Fibroblast of pulmonary artery (primary cell): ENCODE measurements at regions not wholly inside any gene's neighbourhood (a gene's known extent, or its start where the extent isn't known, plus 50 kb on each side); places are given as distances from the start of the nearest gene placed in this dataset.

Experiments
- DNase-seq: peaks from one replicate; pipeline ENCODE4 v3.0.0-alpha.2; 2010; ENCODE audit warnings: low read depth
- H3K4me3 ChIP-seq: replicated peaks from 2 replicates; pipeline ENCODE4 v1.5.1; 2011; ENCODE audit warnings: low read depth, mild to moderate bottlenecking, control low read depth, low read length, moderate library complexity
- TF ChIP-seq, protein P1 (sequence below): IDR thresholded peaks from 2 replicates; pipeline ENCODE4 v1.5.1; 2011; ENCODE audit warnings: mild to moderate bottlenecking, control low read depth, low read length, inconsistent platforms; ENCODE audit errors: missing control alignments

- no peak for DNase-seq
- TF ChIP-seq, protein P1, sequence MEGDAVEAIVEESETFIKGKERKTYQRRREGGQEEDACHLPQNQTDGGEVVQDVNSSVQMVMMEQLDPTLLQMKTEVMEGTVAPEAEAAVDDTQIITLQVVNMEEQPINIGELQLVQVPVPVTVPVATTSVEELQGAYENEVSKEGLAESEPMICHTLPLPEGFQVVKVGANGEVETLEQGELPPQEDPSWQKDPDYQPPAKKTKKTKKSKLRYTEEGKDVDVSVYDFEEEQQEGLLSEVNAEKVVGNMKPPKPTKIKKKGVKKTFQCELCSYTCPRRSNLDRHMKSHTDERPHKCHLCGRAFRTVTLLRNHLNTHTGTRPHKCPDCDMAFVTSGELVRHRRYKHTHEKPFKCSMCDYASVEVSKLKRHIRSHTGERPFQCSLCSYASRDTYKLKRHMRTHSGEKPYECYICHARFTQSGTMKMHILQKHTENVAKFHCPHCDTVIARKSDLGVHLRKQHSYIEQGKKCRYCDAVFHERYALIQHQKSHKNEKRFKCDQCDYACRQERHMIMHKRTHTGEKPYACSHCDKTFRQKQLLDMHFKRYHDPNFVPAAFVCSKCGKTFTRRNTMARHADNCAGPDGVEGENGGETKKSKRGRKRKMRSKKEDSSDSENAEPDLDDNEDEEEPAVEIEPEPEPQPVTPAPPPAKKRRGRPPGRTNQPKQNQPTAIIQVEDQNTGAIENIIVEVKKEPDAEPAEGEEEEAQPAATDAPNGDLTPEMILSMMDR, result no peak
- no peak overlapping the region for H3K4me3 ChIP-seq
These were observed 119.7 kb upstream of the BACH2 start for GRCh38 chr6:90416322-90416721.

DNA sequence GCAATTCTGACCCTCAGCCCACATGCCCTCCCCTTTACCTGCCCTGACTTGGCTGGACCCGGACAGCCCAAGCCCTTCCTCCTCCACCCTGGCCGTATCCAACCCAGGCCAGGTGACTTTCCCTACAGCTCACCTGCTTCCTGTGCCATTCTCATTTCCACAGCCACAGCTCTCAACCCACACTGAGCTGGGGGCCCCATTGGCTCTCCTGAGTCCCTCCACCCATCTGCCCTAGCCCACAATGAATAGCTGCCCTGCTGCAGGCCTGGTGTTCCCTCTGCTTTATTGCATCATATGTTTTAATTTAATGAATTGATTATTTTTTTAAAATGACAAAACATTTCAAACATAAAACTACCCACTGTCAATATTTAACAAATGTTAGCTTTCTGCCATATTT, 118.5 kb upstream of the BACH2 start:
- DNase-seq, result no peak
- no peak overlapping the region for H3K4me3 ChIP-seq
- TF ChIP-seq, protein P1, result no peak

- no peak overlapping the region for H3K4me3 ChIP-seq
- no peak for DNase-seq
- TF ChIP-seq, protein P1, result no peak
These were observed 117.7 kb upstream of the BACH2 start for GRCh38 chr6:90414352-90414751.

- TF ChIP-seq, protein P1, result no peak
- no peak overlapping the region for H3K4me3 ChIP-seq
- DNase-seq, result no peak
These were observed 117.2 kb upstream of the BACH2 start for GRCh38 chr6:90413867-90414266.

DNA sequence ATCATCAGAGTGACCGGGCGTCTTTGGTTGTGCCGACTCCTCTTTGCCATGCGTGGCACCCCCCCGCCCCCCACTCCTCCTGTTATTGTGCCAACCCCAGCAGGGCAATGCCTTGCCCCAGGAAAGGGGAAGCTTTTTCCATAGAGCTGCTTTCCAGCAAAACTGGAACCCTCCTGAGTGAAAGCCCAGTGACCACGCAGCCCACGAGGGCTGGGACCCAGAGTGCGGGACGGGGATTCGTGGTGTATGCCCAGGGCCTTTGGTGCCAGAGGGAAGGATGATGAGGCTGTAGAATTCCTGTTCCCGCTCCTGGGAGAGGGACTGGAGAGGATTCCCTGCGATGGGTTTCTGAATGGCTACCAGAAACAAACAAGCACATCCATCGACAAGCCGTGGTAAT, 116.8 kb upstream of the BACH2 start:
- TF ChIP-seq, protein P1, result no peak
- no peak overlapping the region for H3K4me3 ChIP-seq
- DNase-seq, result no peak

DNA sequence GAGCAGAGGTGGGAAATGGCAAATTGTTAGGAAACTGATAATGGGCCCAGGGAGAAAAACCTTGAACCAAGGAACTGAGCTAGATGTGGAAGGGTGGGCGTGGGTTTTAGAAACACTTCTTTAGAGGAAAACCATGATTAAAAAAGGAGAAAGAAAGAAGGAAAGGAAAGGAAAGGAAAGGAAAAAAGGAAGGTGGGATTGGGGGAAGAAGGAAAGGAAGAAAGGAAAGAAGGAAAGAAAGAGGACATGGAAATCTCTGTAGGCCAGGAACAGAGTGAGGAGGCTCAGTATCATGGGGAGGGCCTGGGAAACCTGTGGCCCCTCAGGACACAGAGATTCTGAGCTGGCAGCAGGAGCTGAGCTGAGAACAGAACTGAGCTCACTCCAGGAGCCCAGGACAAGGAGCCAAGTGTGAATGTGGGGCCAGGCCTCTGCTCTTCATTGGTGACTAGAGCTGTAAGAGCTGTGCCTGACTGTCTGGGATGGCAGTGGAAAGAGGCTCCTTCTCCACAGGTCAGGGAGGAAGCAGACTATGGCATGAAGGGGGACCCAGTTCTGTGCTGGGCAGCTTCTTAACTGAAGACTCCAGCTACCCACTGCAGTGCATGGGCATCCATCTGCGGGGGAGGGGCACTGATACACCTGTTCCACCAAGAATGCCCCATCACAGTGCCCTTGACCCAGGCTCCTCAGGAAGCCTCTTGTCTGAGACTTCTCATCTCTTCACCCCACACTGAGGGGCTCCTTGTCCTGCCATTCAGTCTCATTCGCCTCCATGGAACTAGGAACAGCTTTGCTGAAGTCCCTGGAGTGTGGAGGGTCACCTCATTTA, 116.1 kb upstream of the BACH2 start:
- DNase-seq, result no peak
- no peak overlapping the region for H3K4me3 ChIP-seq
- TF ChIP-seq, protein P1, result no peak

DNA sequence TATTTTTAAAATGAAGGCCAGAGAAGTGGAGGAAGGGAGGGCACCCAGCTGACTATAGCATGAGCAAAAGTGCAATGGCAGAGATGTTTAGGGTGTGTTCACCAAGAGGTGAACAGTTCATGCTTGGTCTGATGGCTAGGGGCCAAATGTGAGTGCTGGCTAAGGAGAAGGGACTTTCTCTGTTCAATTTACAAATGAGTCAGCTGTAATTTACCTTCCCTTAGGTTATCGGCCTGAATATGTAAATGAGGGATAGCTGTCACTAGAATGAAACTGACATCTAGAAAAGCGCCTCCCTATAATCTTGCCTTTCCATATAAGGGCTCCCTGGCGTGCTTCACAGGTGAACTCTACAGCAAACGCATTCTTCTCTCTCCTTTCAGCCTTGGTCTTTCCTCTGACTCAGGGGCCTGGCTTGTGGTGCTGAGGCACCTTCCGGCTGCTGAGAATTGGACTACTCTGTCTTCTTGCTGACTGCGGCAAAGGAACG, 114.7 kb upstream of the BACH2 start:
- no peak for DNase-seq
- TF ChIP-seq, protein P1, result no peak

More for the DNA sequence above, 114.7 kb upstream of the BACH2 start:
- H3K4me3 ChIP-seq, result no peak overlapping the region
